AG10803 (cell line): ENCODE measurements at regions not wholly inside any gene's neighbourhood (a gene's known extent, or its start where the extent isn't known, plus 50 kb on each side); places are given as distances from the start of the nearest gene placed in this dataset.

Source experiments
- DNase-seq: peaks from one replicate; pipeline ENCODE4 v3.0.0; 2010; ENCODE audit warnings: low read depth
- H3K4me3 ChIP-seq: 2 replicates; pipeline ENCODE4 v1.5.1; 2011; ENCODE audit warnings: mild to moderate bottlenecking, low read length, control low read depth
- TF ChIP-seq, protein P1 (sequence below): conservative IDR thresholded peaks from 2 replicates; pipeline ENCODE4 v1.5.1; 2011; ENCODE audit warnings: mild to moderate bottlenecking, low read length, control low read depth, inconsistent platforms

DNA sequence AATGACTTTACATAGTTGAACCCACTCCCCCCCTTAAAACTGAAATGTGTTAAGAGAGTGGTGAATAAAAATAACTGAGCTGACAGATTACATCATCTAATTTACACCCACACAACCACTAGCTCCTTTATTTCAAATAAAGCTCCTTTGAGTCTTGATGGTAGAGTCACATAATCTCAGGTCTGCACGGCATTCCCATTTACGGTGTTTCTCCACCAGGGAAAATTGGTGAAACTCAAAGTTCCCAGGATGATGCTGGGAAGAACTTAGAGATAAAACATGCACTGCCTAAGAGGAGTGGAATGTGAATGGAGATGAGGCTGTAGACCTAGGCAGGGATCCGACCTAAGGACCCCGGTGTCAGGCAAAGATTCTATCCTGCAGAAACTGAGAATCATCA is 727.8 kb upstream of the ADAMTS5 start:
- no peak for DNase-seq
- TF ChIP-seq, protein P1, sequence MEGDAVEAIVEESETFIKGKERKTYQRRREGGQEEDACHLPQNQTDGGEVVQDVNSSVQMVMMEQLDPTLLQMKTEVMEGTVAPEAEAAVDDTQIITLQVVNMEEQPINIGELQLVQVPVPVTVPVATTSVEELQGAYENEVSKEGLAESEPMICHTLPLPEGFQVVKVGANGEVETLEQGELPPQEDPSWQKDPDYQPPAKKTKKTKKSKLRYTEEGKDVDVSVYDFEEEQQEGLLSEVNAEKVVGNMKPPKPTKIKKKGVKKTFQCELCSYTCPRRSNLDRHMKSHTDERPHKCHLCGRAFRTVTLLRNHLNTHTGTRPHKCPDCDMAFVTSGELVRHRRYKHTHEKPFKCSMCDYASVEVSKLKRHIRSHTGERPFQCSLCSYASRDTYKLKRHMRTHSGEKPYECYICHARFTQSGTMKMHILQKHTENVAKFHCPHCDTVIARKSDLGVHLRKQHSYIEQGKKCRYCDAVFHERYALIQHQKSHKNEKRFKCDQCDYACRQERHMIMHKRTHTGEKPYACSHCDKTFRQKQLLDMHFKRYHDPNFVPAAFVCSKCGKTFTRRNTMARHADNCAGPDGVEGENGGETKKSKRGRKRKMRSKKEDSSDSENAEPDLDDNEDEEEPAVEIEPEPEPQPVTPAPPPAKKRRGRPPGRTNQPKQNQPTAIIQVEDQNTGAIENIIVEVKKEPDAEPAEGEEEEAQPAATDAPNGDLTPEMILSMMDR: no peak
- no peak overlapping the region for H3K4me3 ChIP-seq

DNA sequence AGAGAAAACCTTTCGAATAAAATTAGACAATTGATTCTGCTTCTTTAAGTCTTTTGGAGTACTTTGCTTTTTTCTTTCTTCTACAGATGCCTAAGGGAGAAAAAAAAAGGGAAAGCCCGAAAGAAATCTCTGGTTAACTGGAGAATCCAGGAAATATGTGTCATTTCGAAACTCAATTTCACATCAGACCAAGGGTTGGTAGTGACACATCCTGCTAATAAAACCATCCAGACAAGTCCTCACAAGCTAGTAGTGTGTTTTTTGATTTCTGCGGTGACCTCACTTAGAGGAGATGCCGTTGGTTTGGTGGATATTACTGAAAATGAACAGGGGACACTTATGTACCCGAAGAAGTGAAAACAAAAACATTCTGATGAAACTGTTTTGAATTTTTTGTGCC is 726.5 kb upstream of the ADAMTS5 start:
- TF ChIP-seq, protein P1: no peak
- no peak overlapping the region for H3K4me3 ChIP-seq
- peak; percentile 90 for DNase-seq

DNA sequence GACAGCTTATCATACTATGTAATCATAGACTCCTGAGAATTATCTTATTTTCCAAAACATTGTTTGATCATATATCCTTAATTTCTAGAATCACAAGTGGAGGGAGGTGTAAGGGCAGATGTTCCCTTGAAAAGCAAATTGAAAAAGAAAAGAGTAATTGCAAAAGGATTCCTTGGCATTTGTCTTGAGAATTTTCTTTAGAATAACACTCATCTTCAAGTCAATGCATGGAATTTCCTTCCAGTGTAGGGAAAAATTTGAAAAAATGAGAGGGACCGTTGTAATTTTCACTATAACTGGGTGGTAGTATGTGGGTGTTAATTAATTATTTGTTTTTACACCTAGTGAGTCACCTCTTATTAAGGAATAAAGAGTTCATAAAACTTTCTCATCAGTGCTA is 724.6 kb upstream of the ADAMTS5 start:
- no peak overlapping the region for H3K4me3 ChIP-seq
- TF ChIP-seq, protein P1: no peak
- no peak for DNase-seq

DNA sequence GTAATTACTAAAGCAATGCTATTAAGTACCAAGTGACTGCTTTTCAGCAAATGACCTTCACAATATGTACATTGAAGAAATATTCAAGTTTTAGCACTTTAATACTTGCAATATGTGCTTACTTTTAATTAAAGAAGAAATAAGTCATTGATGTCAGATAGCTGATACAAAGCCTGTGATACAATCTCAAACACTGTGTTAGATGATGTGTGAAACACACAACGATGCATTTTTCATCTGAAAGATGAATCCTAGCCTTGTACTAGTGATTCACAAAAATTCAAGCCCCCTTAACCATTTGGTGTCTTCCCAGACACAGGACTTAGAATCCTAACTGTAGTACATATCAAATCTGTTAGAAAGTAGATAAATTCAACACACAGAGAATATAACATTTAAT is 724.1 kb upstream of the ADAMTS5 start:
- TF ChIP-seq, protein P1: no peak
- no peak overlapping the region for H3K4me3 ChIP-seq

DNA sequence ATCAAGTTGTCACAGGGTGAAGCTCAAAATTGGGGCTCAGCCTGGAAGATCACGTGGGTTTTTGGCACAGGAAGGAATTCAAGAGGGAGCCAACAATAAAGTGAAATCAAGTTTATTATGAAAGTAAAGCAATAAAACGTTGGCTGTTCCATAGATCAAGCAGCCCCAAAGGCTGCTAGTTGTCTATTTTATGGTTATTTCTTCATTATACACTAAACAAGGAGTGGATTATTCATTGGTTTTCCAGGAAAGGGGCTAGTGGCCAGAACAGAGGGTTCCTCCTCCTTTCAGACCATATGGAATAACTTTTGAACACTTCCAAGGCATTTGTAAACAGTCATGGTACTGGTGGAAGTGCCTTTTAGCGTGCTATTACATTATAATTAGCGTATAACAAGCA is 723.5 kb upstream of the ADAMTS5 start:
- TF ChIP-seq, protein P1: no peak
- no peak for DNase-seq

More for the DNA sequence above, 724.1 kb upstream of the ADAMTS5 start:
- DNase-seq: no peak

DNA sequence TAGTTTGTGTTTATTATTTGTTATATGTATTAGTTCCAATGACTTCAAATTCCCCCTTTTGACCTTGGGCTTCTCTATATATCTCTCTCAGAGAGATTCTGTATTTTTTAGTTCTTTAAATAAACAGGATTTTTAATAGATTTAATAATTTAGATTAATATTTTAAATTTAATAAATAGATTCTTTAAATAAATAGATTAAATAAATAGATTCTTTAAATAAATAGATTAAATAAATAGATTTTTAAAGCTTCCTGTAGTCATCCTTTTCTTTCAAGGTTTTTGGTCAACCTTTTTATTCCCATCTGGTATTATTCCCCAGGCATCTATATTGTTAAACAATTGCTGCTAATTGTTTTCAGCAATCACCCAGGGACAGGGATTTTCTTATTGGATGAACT is 721.9 kb upstream of the ADAMTS5 start:
- H3K4me3 ChIP-seq: no peak overlapping the region
- TF ChIP-seq, protein P1: no peak
- DNase-seq: no peak

More for the DNA sequence above, 723.5 kb upstream of the ADAMTS5 start:
- no peak overlapping the region for H3K4me3 ChIP-seq

DNA sequence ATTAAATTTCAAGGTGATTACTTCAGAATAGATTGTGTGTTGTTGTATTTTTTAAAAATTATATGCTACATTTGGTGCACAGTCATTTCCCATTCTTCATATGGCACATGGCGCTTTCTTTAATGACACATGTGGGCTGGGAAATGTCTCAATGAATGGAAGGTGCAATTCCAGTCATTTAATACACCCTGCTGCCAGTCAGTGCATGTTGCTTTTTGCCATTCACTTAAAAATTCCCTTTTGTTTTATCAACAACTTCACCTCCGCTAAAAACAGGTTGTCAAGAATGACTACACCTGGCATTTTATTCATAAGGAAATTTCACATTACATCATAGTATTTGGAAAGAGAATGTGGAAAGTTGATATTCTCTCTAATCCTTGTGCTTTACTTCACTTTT is 716.4 kb upstream of the ADAMTS5 start:
- no peak overlapping the region for H3K4me3 ChIP-seq
- DNase-seq: no peak
- TF ChIP-seq, protein P1: no peak
